H1 (cell line): ENCODE measurements at regions not wholly inside any gene's neighbourhood (a gene's known extent, or its start where the extent isn't known, plus 50 kb on each side); places are given as distances from the start of the nearest gene placed in this dataset.

Experiments used
- ATF2 ChIP-seq: IDR thresholded peaks from 2 replicates; pipeline ENCODE4 v1.6.1; 2012; ENCODE audit warnings: low read length, inconsistent platforms
- BCL11A ChIP-seq, 2 experiments: IDR thresholded peaks; one replicate each; pipeline ENCODE4 v1.6.1; 2011; ENCODE audit warnings: low read depth in 2 of 2, low read length in 2 of 2, mild to moderate bottlenecking in 2 of 2
- CEBPB ChIP-seq: IDR thresholded peaks from 2 replicates; pipeline ENCODE4 v1.6.1; 2012; ENCODE audit warnings: low read depth, low read length
- CREB1 ChIP-seq: IDR thresholded peaks from 2 replicates; pipeline ENCODE4 v1.6.1; 2012; ENCODE audit warnings: inconsistent platforms
- CTCF ChIP-seq, 3 experiments: IDR thresholded peaks; 1 replicate in 2 of 3; 2 replicates in 1 of 3; pipeline versions ENCODE4 v1.5.1 to v1.6.1; 2011; ENCODE audit warnings: low read length in 3 of 3, mild to moderate bottlenecking in 3 of 3, inconsistent platforms in 2 of 3, low read depth in 1 of 3, moderate library complexity in 1 of 3; ENCODE audit not compliant: insufficient read depth in 1 of 3; ENCODE audit errors: control extremely low read depth in 1 of 3
- EZH2 ChIP-seq: fragments of 200-600 bp; sonication (generic); IDR thresholded peaks from 2 replicates; pipeline ENCODE4 v1.7.1; 2012; ENCODE audit warnings: low read depth, mild to moderate bottlenecking, moderate library complexity, low read length, inconsistent platforms; ENCODE audit not compliant: severe bottlenecking
- MAFK ChIP-seq: IDR thresholded peaks from 2 replicates; pipeline ENCODE4 v1.6.1; 2012; ENCODE audit warnings: low read depth, mild to moderate bottlenecking, improper control_type of control experiment, low read length
- MAX ChIP-seq: IDR thresholded peaks from 2 replicates; pipeline ENCODE4 v1.6.1; 2012; ENCODE audit warnings: inconsistent platforms
- POLR2A ChIP-seq, 2 experiments: IDR thresholded peaks; 1 replicate in 1 of 2; 2 replicates in 1 of 2; pipeline ENCODE4 v1.6.1; 2011; ENCODE audit warnings: low read depth in 2 of 2, low read length in 2 of 2, mild to moderate bottlenecking in 2 of 2; ENCODE audit errors: control extremely low read depth in 1 of 2
- POLR2AphosphoS5 ChIP-seq: IDR thresholded peaks from 2 replicates; pipeline ENCODE4 v1.6.1; 2011; ENCODE audit warnings: low read depth, low read length
- SIRT6 ChIP-seq: IDR thresholded peaks from one replicate; pipeline ENCODE4 v1.7.1; 2012; ENCODE audit warnings: low read length, inconsistent platforms
- TBP ChIP-seq: IDR thresholded peaks from 2 replicates; pipeline ENCODE4 v1.6.1; 2011; ENCODE audit warnings: low read depth, low read length, improper control_type of control experiment
- USF2 ChIP-seq: IDR thresholded peaks from 2 replicates; pipeline ENCODE4 v1.6.1; 2011; ENCODE audit warnings: low read length, improper control_type of control experiment
- ZNF274 ChIP-seq: IDR thresholded peaks from 2 replicates; pipeline ENCODE4 v1.7.0; 2012; ENCODE audit warnings: low read length, borderline replicate concordance; ENCODE audit errors: extremely low read depth

GRCh38 chr5:124825250-124825982 is 79.0 kb upstream of the ZNF608 start:
- no peak for TF ChIP-seq CTCF (IDR thresholded peaks at IDR 0.05; ENCODE audit: control extremely low read depth in 1 of 3, insufficient read depth in 1 of 3, low read depth in 1 of 3, low read length in 3 of 3)
- TF ChIP-seq MAX: no peak
- no peak for TF ChIP-seq USF2
- no peak for TF ChIP-seq CREB1
- no peak for TF ChIP-seq MAFK
- TF ChIP-seq CEBPB: no peak
- TF ChIP-seq EZH2: no peak
- TF ChIP-seq POLR2AphosphoS5: no peak
- TF ChIP-seq ATF2: no peak
- no peak for TF ChIP-seq ZNF274
- no peak for TF ChIP-seq BCL11A (IDR thresholded peaks at IDR 0.05; ENCODE audit: low read depth in 2 of 2, low read length in 2 of 2)
- TF ChIP-seq TBP: no peak
- no peak for TF ChIP-seq SIRT6
- no peak for TF ChIP-seq POLR2A (IDR thresholded peaks at IDR 0.05; ENCODE audit: control extremely low read depth in 1 of 2, low read depth in 2 of 2, low read length in 2 of 2)
